Keratinocyte (primary cell): ENCODE measurements at regions not wholly inside any gene's neighbourhood (a gene's known extent, or its start where the extent isn't known, plus 50 kb on each side); places are given as distances from the start of the nearest gene placed in this dataset.

Experiments
- DNase-seq: peaks from one replicate; pipeline ENCODE4 v3.0.0-alpha.2; 2011; ENCODE audit warnings: low read depth, missing footprints, low spot score
- FAIRE-seq: peaks from 2 replicates; lab custom pipeline; 2011; peaks lifted over from hg19 to GRCh38; lab: Jason Lieb, UNC
- H2AFZ ChIP-seq: 2 replicates; pipeline ENCODE4 v1.6.0; 2012; ENCODE audit warnings: low read length, control low read depth, inconsistent platforms; ENCODE audit not compliant: control insufficient read depth
- H3K27ac ChIP-seq: 2 replicates; pipeline ENCODE4 v1.5.1; 2011; ENCODE audit warnings: low read length; ENCODE audit not compliant: control insufficient read depth, insufficient read depth
- H3K27me3 ChIP-seq: 3 replicates; pipeline ENCODE4 v1.6.0; 2011; ENCODE audit warnings: low read length; ENCODE audit not compliant: control insufficient read depth, insufficient read depth; ENCODE audit errors: extremely low read depth
- H3K36me3 ChIP-seq, 2 experiments: 2 replicates in 1 of 2; 3 replicates in 1 of 2; pipeline ENCODE4 v1.5.1; 2011; ENCODE audit warnings: low read length in 2 of 2, mild to moderate bottlenecking in 1 of 2; ENCODE audit not compliant: control insufficient read depth in 2 of 2, insufficient read depth in 2 of 2; ENCODE audit errors: extremely low read depth in 1 of 2
- H3K4me1 ChIP-seq: 3 replicates; pipeline ENCODE4 v1.5.1; 2011; ENCODE audit warnings: low read length; ENCODE audit not compliant: control insufficient read depth, insufficient read depth; ENCODE audit errors: extremely low read depth
- H3K4me2 ChIP-seq: 3 replicates; pipeline ENCODE4 v1.6.0; 2011; ENCODE audit warnings: low read depth, low read length; ENCODE audit not compliant: control insufficient read depth, insufficient read depth; ENCODE audit errors: extremely low read depth
- H3K4me3 ChIP-seq, 3 experiments: fragments of 200-600 bp in 1 of 3; sonication (generic) in 1 of 3; 2 replicates in 2 of 3; 3 replicates in 1 of 3; pipeline ENCODE4 v1.5.1; 2011 to 2016; ENCODE audit warnings: low read length in 3 of 3, mild to moderate bottlenecking in 3 of 3, control low read depth in 2 of 3, inconsistent platforms in 1 of 3, low read depth in 1 of 3, mixed read lengths in 1 of 3, mixed run types in 1 of 3, moderate library complexity in 1 of 3; ENCODE audit not compliant: control insufficient read depth in 2 of 3, insufficient read depth in 2 of 3; ENCODE audit errors: extremely low read depth in 1 of 3
- H3K79me2 ChIP-seq: 2 replicates; pipeline ENCODE4 v1.6.0; 2012; ENCODE audit warnings: low read length; ENCODE audit not compliant: control insufficient read depth, insufficient read depth
- H3K9ac ChIP-seq: 3 replicates; pipeline ENCODE4 v1.6.0; 2011; ENCODE audit warnings: low read length; ENCODE audit not compliant: control insufficient read depth, insufficient read depth; ENCODE audit errors: extremely low read depth
- H3K9me1 ChIP-seq: 3 replicates; pipeline ENCODE4 v1.6.0; 2011; ENCODE audit warnings: low read length; ENCODE audit not compliant: control insufficient read depth, insufficient read depth; ENCODE audit errors: extremely low read depth
- H3K9me3 ChIP-seq: 2 replicates; pipeline ENCODE4 v1.5.1; 2012; ENCODE audit warnings: low read depth, low read length; ENCODE audit not compliant: control insufficient read depth
- H4K20me1 ChIP-seq: 3 replicates; pipeline ENCODE4 v1.6.0; 2011; ENCODE audit warnings: low read length; ENCODE audit not compliant: control insufficient read depth, insufficient read depth; ENCODE audit errors: extremely low read depth
- CTCF ChIP-seq, 3 experiments: IDR thresholded peaks in 1 of 3; conservative IDR thresholded peaks in 1 of 3; optimal IDR thresholded peaks in 1 of 3; 2 replicates in 2 of 3; 3 replicates in 1 of 3; pipeline versions ENCODE3 to v1.5.1; 2011; ENCODE audit warnings: low read length in 3 of 3, mild to moderate bottlenecking in 3 of 3, moderate library complexity in 2 of 3, control low read depth in 1 of 3, inconsistent platforms in 1 of 3; ENCODE audit not compliant: insufficient read depth in 2 of 3; ENCODE audit errors: extremely low read depth in 1 of 3
- EZH2 ChIP-seq: IDR thresholded peaks from one replicate; pipeline ENCODE4 v1.6.1; 2012; ENCODE audit warnings: inconsistent platforms, mild to moderate bottlenecking, low read length, moderate library complexity
- dilution Hi-C: fragments of 300-500 bp; cut with MboI; formaldehyde crosslinking; loops from one replicate; pipeline ENCODE4 v1.7.0; 2020; ENCODE audit warnings: low sequenced_read_pairs; ENCODE audit not compliant: extremely low pct_ligation_motif_present

GRCh38 chr7:110142939-110143526 lies 947.9 kb upstream of the LRRN3 start:
- Histone ChIP-seq H3K79me2 (no peaks in the 10 kb centered on the region), H2AFZ (no peak overlapping the region), H3K9ac (no peak overlapping the region), H3K4me2 (no peak overlapping the region), H3K36me3 (no peaks in the 10 kb centered on the region), H3K27ac (no peak overlapping the region), H3K9me3 (no peaks in the 10 kb centered on the region), H3K9me1 (no peaks in the 10 kb centered on the region), H3K4me1 (no peaks in the 10 kb centered on the region), H4K20me1 (no peaks in the 10 kb centered on the region), H3K27me3 (no peaks in the 10 kb centered on the region), H3K4me3 (no peak overlapping the region)
- FAIRE-seq (no peak), DNase-seq (no peak)
- TF ChIP-seq CTCF (optimal IDR thresholded peaks at IDR 0.05 in 1 of 3, IDR thresholded peaks at IDR 0.05 in 1 of 3, conservative IDR thresholded peaks at IDR 0.05 in 1 of 3; ENCODE audit: extremely low read depth in 1 of 3, insufficient read depth in 2 of 3, low read length in 3 of 3) (no peak), EZH2 (no peak)
- dilution Hi-C loops = no loop called here

GRCh38 chr7:110144599-110144998 lies 946.3 kb upstream of the LRRN3 start:
- no peak for FAIRE-seq
- Histone ChIP-seq H3K9ac (no peak overlapping the region), H4K20me1 (no peaks in the 10 kb centered on the region), H3K36me3 (no peaks in the 10 kb centered on the region), H3K27me3 (no peaks in the 10 kb centered on the region), H3K4me3 (no peak overlapping the region), H3K9me3 (no peaks in the 10 kb centered on the region), H3K27ac (no peak overlapping the region), H3K79me2 (no peaks in the 10 kb centered on the region), H3K4me1 (no peaks in the 10 kb centered on the region), H3K4me2 (no peak overlapping the region), H2AFZ (no peak overlapping the region), H3K9me1 (no peaks in the 10 kb centered on the region)
- dilution Hi-C loops = no loop called here
- no peak for TF ChIP-seq CTCF (optimal IDR thresholded peaks at IDR 0.05 in 1 of 3, IDR thresholded peaks at IDR 0.05 in 1 of 3, conservative IDR thresholded peaks at IDR 0.05 in 1 of 3; ENCODE audit: extremely low read depth in 1 of 3, insufficient read depth in 2 of 3, low read length in 3 of 3)
- no peak for TF ChIP-seq EZH2
- no peak for DNase-seq
